ENCODE measurements at regions not wholly inside any gene's neighbourhood (a gene's known extent, or its start where the extent isn't known, plus 50 kb on each side); places are given as distances from the start of the nearest gene placed in this dataset.

DNA sequence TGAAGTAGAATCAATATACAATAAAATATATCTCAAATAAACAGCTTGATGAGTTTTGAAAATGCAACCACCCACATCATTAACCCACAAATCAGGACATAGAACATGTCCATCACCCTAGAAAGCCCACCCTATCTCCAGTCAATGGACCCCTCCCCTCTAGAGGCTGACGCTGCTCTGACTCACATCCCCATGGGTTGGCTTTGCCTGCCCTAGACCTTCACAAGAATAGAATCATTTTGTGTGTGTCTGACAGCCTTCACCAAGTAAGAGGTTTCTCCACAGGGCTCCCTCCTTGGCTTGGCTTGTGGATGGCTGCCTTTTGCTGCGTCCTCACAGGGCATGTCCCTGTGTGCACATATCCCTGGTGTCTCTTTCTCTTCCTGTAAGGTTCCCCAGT, 250.2 kb upstream of the RTL1 start:
- no peaks in the 10 kb centered on the region for H3K36me3 ChIP-seq (replicated peaks in 1 of 2; ENCODE audit: control insufficient read depth in 1 of 2, insufficient read depth in 2 of 2, low read length in 1 of 2)
- 59% methylated on average over 2 of the region's 2 CpGs for WGBS (ENCODE audit: low lambda C conversion rate)
- no peak overlapping the region for H3K27ac ChIP-seq (ENCODE audit: low read depth in 2 of 2, low read length in 1 of 2)
- H3K79me2 ChIP-seq (ENCODE audit: insufficient read depth) = no peaks in the 10 kb centered on the region
- POLR2A ChIA-PET = no interaction called here
- CTCF ChIA-PET = no interaction called here
- no peak overlapping the region for H3K9ac ChIP-seq
- H3K27me3 ChIP-seq (ENCODE audit: insufficient read depth) = no peaks in the 10 kb centered on the region
- no peaks in the 10 kb centered on the region for H4K20me1 ChIP-seq (ENCODE audit: insufficient read depth)
- no peak for TF ChIP-seq RXRA (IDR thresholded peaks at IDR 0.05; ENCODE audit: borderline replicate concordance, low read depth)
- no peak for TF ChIP-seq GABPA (IDR thresholded peaks at IDR 0.05; ENCODE audit: low read depth)
- TF ChIP-seq RAD21 (IDR thresholded peaks at IDR 0.05; ENCODE audit: low read length) = no peak
- no peak for TF ChIP-seq NFIC (IDR thresholded peaks at IDR 0.05; ENCODE audit: borderline replicate concordance)
- no peak for TF ChIP-seq GATA2 (CRISPR knock-in tag; IDR thresholded peaks at IDR 0.05)
- no peak for TF ChIP-seq TCF12 (IDR thresholded peaks at IDR 0.05)
- TF ChIP-seq, protein P1, sequence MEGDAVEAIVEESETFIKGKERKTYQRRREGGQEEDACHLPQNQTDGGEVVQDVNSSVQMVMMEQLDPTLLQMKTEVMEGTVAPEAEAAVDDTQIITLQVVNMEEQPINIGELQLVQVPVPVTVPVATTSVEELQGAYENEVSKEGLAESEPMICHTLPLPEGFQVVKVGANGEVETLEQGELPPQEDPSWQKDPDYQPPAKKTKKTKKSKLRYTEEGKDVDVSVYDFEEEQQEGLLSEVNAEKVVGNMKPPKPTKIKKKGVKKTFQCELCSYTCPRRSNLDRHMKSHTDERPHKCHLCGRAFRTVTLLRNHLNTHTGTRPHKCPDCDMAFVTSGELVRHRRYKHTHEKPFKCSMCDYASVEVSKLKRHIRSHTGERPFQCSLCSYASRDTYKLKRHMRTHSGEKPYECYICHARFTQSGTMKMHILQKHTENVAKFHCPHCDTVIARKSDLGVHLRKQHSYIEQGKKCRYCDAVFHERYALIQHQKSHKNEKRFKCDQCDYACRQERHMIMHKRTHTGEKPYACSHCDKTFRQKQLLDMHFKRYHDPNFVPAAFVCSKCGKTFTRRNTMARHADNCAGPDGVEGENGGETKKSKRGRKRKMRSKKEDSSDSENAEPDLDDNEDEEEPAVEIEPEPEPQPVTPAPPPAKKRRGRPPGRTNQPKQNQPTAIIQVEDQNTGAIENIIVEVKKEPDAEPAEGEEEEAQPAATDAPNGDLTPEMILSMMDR (IDR thresholded peaks at IDR 0.05) = no peak
- TF ChIP-seq, protein P2, sequence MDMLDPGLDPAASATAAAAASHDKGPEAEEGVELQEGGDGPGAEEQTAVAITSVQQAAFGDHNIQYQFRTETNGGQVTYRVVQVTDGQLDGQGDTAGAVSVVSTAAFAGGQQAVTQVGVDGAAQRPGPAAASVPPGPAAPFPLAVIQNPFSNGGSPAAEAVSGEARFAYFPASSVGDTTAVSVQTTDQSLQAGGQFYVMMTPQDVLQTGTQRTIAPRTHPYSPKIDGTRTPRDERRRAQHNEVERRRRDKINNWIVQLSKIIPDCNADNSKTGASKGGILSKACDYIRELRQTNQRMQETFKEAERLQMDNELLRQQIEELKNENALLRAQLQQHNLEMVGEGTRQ (IDR thresholded peaks at IDR 0.05; ENCODE audit: borderline replicate concordance, low read depth, low read length) = no peak
- TF ChIP-seq, protein P3, sequence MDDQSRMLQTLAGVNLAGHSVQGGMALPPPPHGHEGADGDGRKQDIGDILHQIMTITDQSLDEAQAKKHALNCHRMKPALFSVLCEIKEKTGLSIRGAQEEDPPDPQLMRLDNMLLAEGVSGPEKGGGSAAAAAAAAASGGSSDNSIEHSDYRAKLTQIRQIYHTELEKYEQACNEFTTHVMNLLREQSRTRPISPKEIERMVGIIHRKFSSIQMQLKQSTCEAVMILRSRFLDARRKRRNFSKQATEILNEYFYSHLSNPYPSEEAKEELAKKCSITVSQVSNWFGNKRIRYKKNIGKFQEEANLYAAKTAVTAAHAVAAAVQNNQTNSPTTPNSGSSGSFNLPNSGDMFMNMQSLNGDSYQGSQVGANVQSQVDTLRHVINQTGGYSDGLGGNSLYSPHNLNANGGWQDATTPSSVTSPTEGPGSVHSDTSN (IDR thresholded peaks at IDR 0.05) = no peak
- TF ChIP-seq POLR2AphosphoS5 (IDR thresholded peaks at IDR 0.05; ENCODE audit: low read depth, low read length) = no peak
- no peak for TF ChIP-seq NRF1 (IDR thresholded peaks at IDR 0.05; ENCODE audit: low read depth, low read length)
- TF ChIP-seq, protein P4, sequence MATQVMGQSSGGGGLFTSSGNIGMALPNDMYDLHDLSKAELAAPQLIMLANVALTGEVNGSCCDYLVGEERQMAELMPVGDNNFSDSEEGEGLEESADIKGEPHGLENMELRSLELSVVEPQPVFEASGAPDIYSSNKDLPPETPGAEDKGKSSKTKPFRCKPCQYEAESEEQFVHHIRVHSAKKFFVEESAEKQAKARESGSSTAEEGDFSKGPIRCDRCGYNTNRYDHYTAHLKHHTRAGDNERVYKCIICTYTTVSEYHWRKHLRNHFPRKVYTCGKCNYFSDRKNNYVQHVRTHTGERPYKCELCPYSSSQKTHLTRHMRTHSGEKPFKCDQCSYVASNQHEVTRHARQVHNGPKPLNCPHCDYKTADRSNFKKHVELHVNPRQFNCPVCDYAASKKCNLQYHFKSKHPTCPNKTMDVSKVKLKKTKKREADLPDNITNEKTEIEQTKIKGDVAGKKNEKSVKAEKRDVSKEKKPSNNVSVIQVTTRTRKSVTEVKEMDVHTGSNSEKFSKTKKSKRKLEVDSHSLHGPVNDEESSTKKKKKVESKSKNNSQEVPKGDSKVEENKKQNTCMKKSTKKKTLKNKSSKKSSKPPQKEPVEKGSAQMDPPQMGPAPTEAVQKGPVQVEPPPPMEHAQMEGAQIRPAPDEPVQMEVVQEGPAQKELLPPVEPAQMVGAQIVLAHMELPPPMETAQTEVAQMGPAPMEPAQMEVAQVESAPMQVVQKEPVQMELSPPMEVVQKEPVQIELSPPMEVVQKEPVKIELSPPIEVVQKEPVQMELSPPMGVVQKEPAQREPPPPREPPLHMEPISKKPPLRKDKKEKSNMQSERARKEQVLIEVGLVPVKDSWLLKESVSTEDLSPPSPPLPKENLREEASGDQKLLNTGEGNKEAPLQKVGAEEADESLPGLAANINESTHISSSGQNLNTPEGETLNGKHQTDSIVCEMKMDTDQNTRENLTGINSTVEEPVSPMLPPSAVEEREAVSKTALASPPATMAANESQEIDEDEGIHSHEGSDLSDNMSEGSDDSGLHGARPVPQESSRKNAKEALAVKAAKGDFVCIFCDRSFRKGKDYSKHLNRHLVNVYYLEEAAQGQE (IDR thresholded peaks at IDR 0.05; ENCODE audit: low read depth, low read length) = no peak
- TF ChIP-seq, protein P5, sequence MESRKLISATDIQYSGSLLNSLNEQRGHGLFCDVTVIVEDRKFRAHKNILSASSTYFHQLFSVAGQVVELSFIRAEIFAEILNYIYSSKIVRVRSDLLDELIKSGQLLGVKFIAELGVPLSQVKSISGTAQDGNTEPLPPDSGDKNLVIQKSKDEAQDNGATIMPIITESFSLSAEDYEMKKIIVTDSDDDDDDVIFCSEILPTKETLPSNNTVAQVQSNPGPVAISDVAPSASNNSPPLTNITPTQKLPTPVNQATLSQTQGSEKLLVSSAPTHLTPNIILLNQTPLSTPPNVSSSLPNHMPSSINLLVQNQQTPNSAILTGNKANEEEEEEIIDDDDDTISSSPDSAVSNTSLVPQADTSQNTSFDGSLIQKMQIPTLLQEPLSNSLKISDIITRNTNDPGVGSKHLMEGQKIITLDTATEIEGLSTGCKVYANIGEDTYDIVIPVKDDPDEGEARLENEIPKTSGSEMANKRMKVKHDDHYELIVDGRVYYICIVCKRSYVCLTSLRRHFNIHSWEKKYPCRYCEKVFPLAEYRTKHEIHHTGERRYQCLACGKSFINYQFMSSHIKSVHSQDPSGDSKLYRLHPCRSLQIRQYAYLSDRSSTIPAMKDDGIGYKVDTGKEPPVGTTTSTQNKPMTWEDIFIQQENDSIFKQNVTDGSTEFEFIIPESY (IDR thresholded peaks at IDR 0.05; ENCODE audit: borderline replicate concordance, low read depth) = no peak
- TF ChIP-seq FOXJ3 (CRISPR knock-in tag; IDR thresholded peaks at IDR 0.05) = no peak
- no peak for TF ChIP-seq YY1 (IDR thresholded peaks at IDR 0.05; ENCODE audit: low read depth)
- TF ChIP-seq MEF2A (IDR thresholded peaks at IDR 0.05; ENCODE audit: borderline replicate concordance, low read depth) = no peak
- H3K4me3 ChIP-seq (ENCODE audit: low read depth in 2 of 2, low read length in 1 of 2) = no peak overlapping the region
- peaks cover 0 to 12% of the 10 kb centered on the region in 2 experiments; a peak in 1 of 4 replicates for H3K4me1 ChIP-seq (ENCODE audit: control insufficient read depth in 1 of 2, insufficient read depth in 2 of 2, low read depth in 1 of 2, low read length in 1 of 2)
- no peak overlapping the region for H2AFZ ChIP-seq (ENCODE audit: low read depth)
- H3K9me2 ChIP-seq = no peaks in the 10 kb centered on the region
- H3K9me3 ChIP-seq = no peaks in the 10 kb centered on the region
- H3K4me2 ChIP-seq = no peak overlapping the region
- DNase-seq = no peak
- H3F3A ChIP-seq (replicated peaks; ENCODE audit: insufficient read depth) = no peaks in the 10 kb centered on the region

All from SK-N-SH (cell line).